ENCODE measurements at regions not wholly inside any gene's neighbourhood (a gene's known extent, or its start where the extent isn't known, plus 50 kb on each side); places are given as distances from the start of the nearest gene placed in this dataset.
A peak's percentile ranks its signal among the peaks of the same experiment; 100 is the strongest.
"Not testable (repeated sequence)": the region's sequence is repeated elsewhere in the genome, so short reads cannot be mapped to it uniquely, and the experiment has no call there.

GRCh38 chr4:52425751-52426326 is 233.3 kb downstream of the USP46 start:
- Histone ChIP-seq H3K9ac (no peak overlapping the region), H3K27me3 (no peaks in the 10 kb centered on the region), H3K36me3 (no peaks in the 10 kb centered on the region), H3K4me3 (no peak overlapping the region), H3K4me1 (no peaks in the 10 kb centered on the region), H4K20me1 (no peaks in the 10 kb centered on the region), H3K4me2 (no peak overlapping the region), H3K27ac (no peak overlapping the region), H3K9me3 (no peaks in the 10 kb centered on the region)
- no peak for TF ChIP-seq Cebpa-rat (IDR thresholded peaks at IDR 0.05)

- H3K36me3 ChIP-seq: no peaks in the 10 kb centered on the region
- no peaks in the 10 kb centered on the region for H3K9me3 ChIP-seq
- no peak overlapping the region for H3K27ac ChIP-seq
- H3K4me2 ChIP-seq: no peak overlapping the region
- H3K4me3 ChIP-seq: no peak overlapping the region
- no peak overlapping the region for H3K9ac ChIP-seq
- no peaks in the 10 kb centered on the region for H4K20me1 ChIP-seq
- no peaks in the 10 kb centered on the region for H3K4me1 ChIP-seq
- no peaks in the 10 kb centered on the region for H3K27me3 ChIP-seq
- no peak for TF ChIP-seq Cebpa-rat (IDR thresholded peaks at IDR 0.05)
These were observed 227.7 kb downstream of the USP46 start for GRCh38 chr4:52431410-52431809.

GRCh38 chr4:52431869-52432268 is 227.2 kb downstream of the USP46 start:
- H3K4me3 ChIP-seq: no peak overlapping the region
- no peaks in the 10 kb centered on the region for H3K27me3 ChIP-seq
- H3K36me3 ChIP-seq: no peaks in the 10 kb centered on the region
- no peaks in the 10 kb centered on the region for H3K4me1 ChIP-seq
- H3K9ac ChIP-seq: no peak overlapping the region
- no peak for TF ChIP-seq Cebpa-rat (IDR thresholded peaks at IDR 0.05)
- H3K9me3 ChIP-seq: no peaks in the 10 kb centered on the region
- H4K20me1 ChIP-seq: no peaks in the 10 kb centered on the region
- H3K27ac ChIP-seq: no peak overlapping the region
- H3K4me2 ChIP-seq: no peak overlapping the region

DNA sequence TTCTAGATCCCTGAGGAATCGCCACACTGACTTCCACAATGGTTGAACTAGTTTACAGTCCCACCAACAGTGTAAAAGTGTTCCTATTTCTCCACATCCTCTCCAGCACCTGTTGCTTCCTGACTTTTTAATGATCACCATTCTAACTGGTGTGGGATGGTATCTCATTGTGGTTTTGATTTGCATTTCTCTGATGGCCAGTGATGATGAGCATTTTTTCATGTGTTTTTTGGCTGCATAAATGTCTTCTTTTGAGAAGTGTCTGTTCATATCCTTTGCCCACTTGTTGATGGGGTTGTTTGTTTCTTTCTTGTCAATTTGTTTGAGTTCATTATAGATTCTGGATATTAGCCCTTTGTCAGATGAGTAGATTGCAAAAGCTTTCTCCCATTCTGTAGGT is 216.6 kb downstream of the USP46 start:
- H3K36me3 ChIP-seq, H4K20me1 ChIP-seq, H3K4me2 ChIP-seq, H3K9ac ChIP-seq, H3K27me3 ChIP-seq, H3K9me3 ChIP-seq, H3K27ac ChIP-seq, H3K4me3 ChIP-seq, H3K4me1 ChIP-seq: not testable (repeated sequence)

DNA sequence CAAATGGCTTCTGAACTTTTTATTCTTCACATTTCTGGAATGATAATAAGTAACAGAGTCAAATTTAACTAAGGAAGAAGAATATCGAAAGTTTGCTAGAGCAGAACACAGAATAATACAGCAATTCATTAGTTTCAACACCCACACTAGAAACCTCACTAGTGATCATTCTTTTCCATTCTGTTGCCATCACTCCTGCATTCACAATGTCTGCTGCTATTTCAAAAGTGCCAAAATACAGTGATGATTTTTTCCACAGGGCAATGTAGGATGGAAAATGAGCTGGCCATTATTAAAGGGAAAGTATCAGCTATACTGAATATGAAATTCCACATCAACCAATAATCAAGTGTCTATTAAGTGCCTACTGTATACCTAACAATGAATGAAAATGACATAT is 186.7 kb downstream of the USP46 start:
- no peaks in the 10 kb centered on the region for H3K27me3 ChIP-seq
- no peak overlapping the region for H3K4me2 ChIP-seq
- H3K9me3 ChIP-seq: no peaks in the 10 kb centered on the region
- no peaks in the 10 kb centered on the region for H3K36me3 ChIP-seq
- no peak overlapping the region for H3K4me3 ChIP-seq
- no peak overlapping the region for H3K27ac ChIP-seq
- H4K20me1 ChIP-seq: no peaks in the 10 kb centered on the region
- TF ChIP-seq Cebpa-rat (IDR thresholded peaks at IDR 0.05): no peak
- H3K4me1 ChIP-seq: peaks cover 7% of the 10 kb centered on the region
- H3K9ac ChIP-seq: no peak overlapping the region

- Histone ChIP-seq H4K20me1 (no peaks in the 10 kb centered on the region), H3K27ac (no peak overlapping the region), H3K36me3 (no peaks in the 10 kb centered on the region), H3K4me2 (no peak overlapping the region), H3K9ac (no peak overlapping the region), H3K4me3 (no peak overlapping the region), H3K4me1 (no peaks in the 10 kb centered on the region), H3K9me3 (no peaks in the 10 kb centered on the region), H3K27me3 (no peaks in the 10 kb centered on the region)
- no peak for TF ChIP-seq Cebpa-rat (IDR thresholded peaks at IDR 0.05)
These were observed 181.8 kb downstream of the USP46 start for GRCh38 chr4:52477191-52477780.

DNA sequence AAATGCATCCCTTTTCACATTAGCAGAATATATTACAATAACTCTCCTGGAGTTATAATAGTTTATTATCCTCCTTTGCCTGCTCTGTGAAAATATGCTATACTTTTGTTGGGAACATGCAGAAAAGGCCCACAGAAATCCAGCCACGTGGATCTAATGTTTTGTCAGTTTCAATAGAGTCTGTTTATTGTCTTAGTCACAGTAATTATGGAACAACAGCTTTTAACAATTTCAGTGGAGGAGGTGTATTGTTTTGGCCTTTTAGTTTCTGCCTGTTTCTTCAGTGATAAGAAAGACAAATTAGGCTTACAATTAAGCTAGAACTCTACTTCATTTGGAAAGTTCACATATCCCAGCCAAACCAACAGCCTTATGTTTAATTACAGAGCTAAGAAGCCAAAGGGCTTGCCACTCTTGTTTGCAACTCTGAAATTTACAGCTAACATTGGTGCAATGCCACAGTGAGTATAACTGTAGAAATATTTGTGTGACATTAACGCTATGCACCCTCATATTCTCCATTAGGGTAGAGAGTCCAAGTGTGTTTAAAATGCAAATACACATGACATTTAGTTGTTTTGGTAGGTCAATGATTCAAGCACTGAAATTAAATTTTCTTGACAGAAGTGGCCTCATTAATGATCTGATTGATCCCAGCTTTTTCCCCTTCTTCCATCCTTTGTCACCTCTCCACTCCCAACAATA is 175.8 kb downstream of the USP46 start:
- no peak overlapping the region for H3K27ac ChIP-seq
- no peaks in the 10 kb centered on the region for H4K20me1 ChIP-seq
- H3K27me3 ChIP-seq: no peaks in the 10 kb centered on the region
- H3K4me2 ChIP-seq: no peak overlapping the region
- H3K4me3 ChIP-seq: no peak overlapping the region
- H3K4me1 ChIP-seq: no peaks in the 10 kb centered on the region
- TF ChIP-seq Cebpa-rat (IDR thresholded peaks at IDR 0.05): no peak
- no peaks in the 10 kb centered on the region for H3K9me3 ChIP-seq
- no peak overlapping the region for H3K9ac ChIP-seq
- H3K36me3 ChIP-seq: no peaks in the 10 kb centered on the region

- Histone ChIP-seq H3K9me3 (no peaks in the 10 kb centered on the region), H3K27me3 (no peaks in the 10 kb centered on the region), H3K4me2 (peak overlapping the region; percentile 58), H3K4me1 (peaks cover 15% of the 10 kb centered on the region), H3K36me3 (no peaks in the 10 kb centered on the region), H3K9ac (no peak overlapping the region), H4K20me1 (no peaks in the 10 kb centered on the region), H3K27ac (no peak overlapping the region), H3K4me3 (no peak overlapping the region)
- no peak for TF ChIP-seq Cebpa-rat (IDR thresholded peaks at IDR 0.05)
These were observed 151.3 kb downstream of the USP46 start for GRCh38 chr4:52507774-52508173.

DNA sequence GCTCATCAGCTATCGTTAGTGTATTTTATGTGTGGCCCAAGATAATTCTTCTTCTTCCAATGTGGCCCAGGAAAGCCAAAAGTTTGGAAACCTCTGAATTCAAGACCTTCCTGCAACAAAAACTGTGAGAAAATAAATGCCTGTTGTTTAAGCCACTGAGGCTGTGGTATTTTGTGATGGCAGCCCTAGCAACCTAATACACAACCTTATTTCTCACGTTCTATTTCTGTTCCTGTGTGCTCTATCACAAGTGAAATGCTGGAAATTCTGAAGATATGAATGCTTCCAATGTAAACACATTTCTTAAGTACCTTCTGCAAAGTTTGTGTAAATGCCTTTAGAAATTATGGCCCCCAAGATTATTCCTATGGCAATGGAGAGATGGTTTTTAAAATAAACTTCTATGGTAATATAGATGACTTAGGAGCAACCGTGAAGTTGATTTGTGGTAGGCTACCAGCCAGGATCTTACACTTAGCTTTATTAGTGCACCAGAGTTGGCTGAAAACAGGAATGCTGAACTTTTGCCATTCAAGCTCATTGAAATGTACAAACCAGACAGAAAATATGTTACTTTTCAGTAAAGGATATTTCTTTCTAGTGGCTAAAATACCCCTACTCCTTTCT is 148.0 kb downstream of the USP46 start:
- peaks cover 5% of the 10 kb centered on the region; the same call in 1 of the 2 replicates for H3K9me3 ChIP-seq
- TF ChIP-seq Cebpa-rat (IDR thresholded peaks at IDR 0.05): no peak
- H3K4me3 ChIP-seq: no peak overlapping the region
- no peak overlapping the region for H3K9ac ChIP-seq
- no peak overlapping the region for H3K27ac ChIP-seq
- no peaks in the 10 kb centered on the region for H3K27me3 ChIP-seq
- H3K36me3 ChIP-seq: no peaks in the 10 kb centered on the region
- no peaks in the 10 kb centered on the region for H4K20me1 ChIP-seq
- H3K4me2 ChIP-seq: no peak overlapping the region
- peaks cover 15% of the 10 kb centered on the region for H3K4me1 ChIP-seq

GRCh38 chr4:52511825-52512224 is 147.3 kb downstream of the USP46 start:
- Histone ChIP-seq H3K9me3 (peaks cover 5% of the 10 kb centered on the region; the same call in 1 of the 2 replicates), H3K9ac (no peak overlapping the region), H3K4me1 (peaks cover 15% of the 10 kb centered on the region), H4K20me1 (no peaks in the 10 kb centered on the region), H3K4me3 (no peak overlapping the region), H3K27ac (no peak overlapping the region), H3K27me3 (no peaks in the 10 kb centered on the region), H3K4me2 (no peak overlapping the region), H3K36me3 (no peaks in the 10 kb centered on the region)
- no peak for TF ChIP-seq Cebpa-rat (IDR thresholded peaks at IDR 0.05)
